ENCODE measurements at regions not wholly inside any gene's neighbourhood (a gene's known extent, or its start where the extent isn't known, plus 50 kb on each side); places are given as distances from the start of the nearest gene placed in this dataset.

- DNase-seq (ENCODE audit: low spot score): no peak
- Histone ChIP-seq H3K36me3 (ENCODE audit: control insufficient read depth in 4 of 4, insufficient read depth in 3 of 4, low read depth in 1 of 4, low read length in 3 of 4) (no peaks in the 10 kb centered on the region), H3K27me3 (ENCODE audit: control insufficient read depth in 4 of 4, insufficient read depth in 4 of 4, low read length in 3 of 4) (peaks cover 0 to 20% (median under 1%) of the 10 kb centered on the region in 4 donors), H3K27ac (ENCODE audit: low read depth in 1 of 2, low read length in 2 of 2) (no peak overlapping the region), H3K4me1 (ENCODE audit: control insufficient read depth in 4 of 4, insufficient read depth in 4 of 4, low read length in 3 of 4) (no peaks in the 10 kb centered on the region), H3K4me3 (ENCODE audit: low read depth in 1 of 3, low read length in 3 of 3) (no peak overlapping the region), H3K9me3 (ENCODE audit: control insufficient read depth in 4 of 4, low read length in 3 of 4) (no peaks in the 10 kb centered on the region), H3K9ac (ENCODE audit: low read depth in 1 of 2, low read length in 2 of 2) (no peak overlapping the region)
- WGBS: 82% methylated on average over 1 of the region's 1 CpG
- TF ChIP-seq ZBTB33 (IDR thresholded peaks at IDR 0.05) (no peak), EGR1 (IDR thresholded peaks at IDR 0.05; ENCODE audit: low read depth in 2 of 2) (no peak), HNF4G (IDR thresholded peaks at IDR 0.05) (no peak), GABPA (IDR thresholded peaks at IDR 0.05 in 1 of 2, conservative IDR thresholded peaks at IDR 0.05 in 1 of 2) (no peak), FOXA2 (IDR thresholded peaks at IDR 0.05) (no peak), REST (IDR thresholded peaks at IDR 0.05) (no peak), MAX (IDR thresholded peaks at IDR 0.05) (no peak)
Observed at GRCh38 chr2:176681584-176682115, 412.4 kb downstream of the MTX2 start.

- Histone ChIP-seq H3K4me1 (ENCODE audit: control insufficient read depth in 4 of 4, insufficient read depth in 4 of 4, low read length in 3 of 4) (no peaks in the 10 kb centered on the region), H3K36me3 (ENCODE audit: control insufficient read depth in 4 of 4, insufficient read depth in 3 of 4, low read depth in 1 of 4, low read length in 3 of 4) (no peaks in the 10 kb centered on the region), H3K9ac (ENCODE audit: low read depth in 1 of 2, low read length in 2 of 2) (no peak overlapping the region), H3K4me3 (ENCODE audit: low read depth in 1 of 3, low read length in 3 of 3) (no peak overlapping the region), H3K27me3 (ENCODE audit: control insufficient read depth in 4 of 4, insufficient read depth in 4 of 4, low read length in 3 of 4) (peaks cover 0 to 24% (median under 1%) of the 10 kb centered on the region in 4 donors), H3K27ac (ENCODE audit: low read depth in 1 of 2, low read length in 2 of 2) (no peak overlapping the region), H3K9me3 (ENCODE audit: control insufficient read depth in 4 of 4, low read length in 3 of 4) (no peaks in the 10 kb centered on the region)
- 53% methylated on average over 3 of the region's 3 CpGs for WGBS
- DNase-seq (ENCODE audit: low spot score): no peak
- TF ChIP-seq RXRA (IDR thresholded peaks at IDR 0.05) (no peak), NR2F2 (IDR thresholded peaks at IDR 0.05) (no peak), SP1 (IDR thresholded peaks at IDR 0.05) (no peak), JUND (IDR thresholded peaks at IDR 0.05) (no peak), EGR1 (IDR thresholded peaks at IDR 0.05; ENCODE audit: low read depth in 2 of 2) (no peak), ZBTB33 (IDR thresholded peaks at IDR 0.05) (no peak), FOXA2 (IDR thresholded peaks at IDR 0.05) (no peak), GABPA (IDR thresholded peaks at IDR 0.05 in 1 of 2, conservative IDR thresholded peaks at IDR 0.05 in 1 of 2) (no peak), FOXA1 (IDR thresholded peaks at IDR 0.05) (no peak), MAX (IDR thresholded peaks at IDR 0.05) (no peak), HNF4A (conservative IDR thresholded peaks at IDR 0.05) (no peak), YY1 (IDR thresholded peaks at IDR 0.05) (no peak), CTCF (IDR thresholded peaks at IDR 0.05; ENCODE audit: low read depth, low read length, missing input control) (no peak), REST (IDR thresholded peaks at IDR 0.05) (no peak), ATF3 (IDR thresholded peaks at IDR 0.05) (no peak), RAD21 (IDR thresholded peaks at IDR 0.05) (no peak), TAF1 (conservative IDR thresholded peaks at IDR 0.05) (no peak), HNF4G (IDR thresholded peaks at IDR 0.05) (no peak)
Observed at GRCh38 chr2:176682278-176682677, 413.0 kb downstream of the MTX2 start.
